ENCODE measurements at regions not wholly inside any gene's neighbourhood (a gene's known extent, or its start where the extent isn't known, plus 50 kb on each side); places are given as distances from the start of the nearest gene placed in this dataset.

DNA sequence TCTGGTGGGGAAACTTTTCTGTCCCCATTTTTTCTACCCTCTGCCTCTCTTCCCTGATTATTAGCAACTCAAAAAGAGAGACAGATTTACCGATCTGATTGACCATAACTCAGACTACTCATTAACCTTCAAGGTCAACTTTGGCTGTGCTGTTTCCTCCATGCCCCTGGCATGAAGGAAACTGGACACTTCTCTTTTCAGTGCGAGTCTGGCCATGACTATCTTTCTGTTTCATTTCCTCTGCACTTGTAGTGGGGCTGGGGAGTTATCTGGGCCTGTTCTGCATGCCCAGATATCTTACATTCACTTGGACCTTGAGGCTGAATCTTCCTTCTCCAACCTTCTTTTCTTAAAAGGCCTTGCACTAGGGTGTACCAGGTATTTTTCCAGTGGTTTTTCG is 76.9 kb upstream of the SLCO2A1 start:
- WGBS, 2 donors = 63 to 68% methylated on average over 3 of the region's 3 CpGs
- Histone ChIP-seq H3K4me3 (no peak overlapping the region), H3K9me3 (ENCODE audit: control insufficient read depth in 4 of 4, insufficient read depth in 3 of 4, low read length in 3 of 4) (peaks cover 0 to 6% (median 1%) of the 10 kb centered on the region in 4 donors), H3K27ac (ENCODE audit: low read depth in 1 of 2, low read length in 1 of 2) (no peak overlapping the region), H3K36me3 (ENCODE audit: control insufficient read depth in 4 of 4, insufficient read depth in 4 of 4, low read length in 4 of 4) (no peaks in the 10 kb centered on the region), H3K9ac (ENCODE audit: insufficient read depth in 1 of 2, low read length in 2 of 2) (no peak overlapping the region), H3K27me3 (ENCODE audit: control insufficient read depth in 3 of 3, insufficient read depth in 3 of 3, low read length in 2 of 3) (no peaks in the 10 kb centered on the region), H3K4me1 (ENCODE audit: control insufficient read depth in 5 of 5, insufficient read depth in 5 of 5, low read length in 5 of 5) (no peaks in the 10 kb centered on the region)
- TF ChIP-seq, protein P1, sequence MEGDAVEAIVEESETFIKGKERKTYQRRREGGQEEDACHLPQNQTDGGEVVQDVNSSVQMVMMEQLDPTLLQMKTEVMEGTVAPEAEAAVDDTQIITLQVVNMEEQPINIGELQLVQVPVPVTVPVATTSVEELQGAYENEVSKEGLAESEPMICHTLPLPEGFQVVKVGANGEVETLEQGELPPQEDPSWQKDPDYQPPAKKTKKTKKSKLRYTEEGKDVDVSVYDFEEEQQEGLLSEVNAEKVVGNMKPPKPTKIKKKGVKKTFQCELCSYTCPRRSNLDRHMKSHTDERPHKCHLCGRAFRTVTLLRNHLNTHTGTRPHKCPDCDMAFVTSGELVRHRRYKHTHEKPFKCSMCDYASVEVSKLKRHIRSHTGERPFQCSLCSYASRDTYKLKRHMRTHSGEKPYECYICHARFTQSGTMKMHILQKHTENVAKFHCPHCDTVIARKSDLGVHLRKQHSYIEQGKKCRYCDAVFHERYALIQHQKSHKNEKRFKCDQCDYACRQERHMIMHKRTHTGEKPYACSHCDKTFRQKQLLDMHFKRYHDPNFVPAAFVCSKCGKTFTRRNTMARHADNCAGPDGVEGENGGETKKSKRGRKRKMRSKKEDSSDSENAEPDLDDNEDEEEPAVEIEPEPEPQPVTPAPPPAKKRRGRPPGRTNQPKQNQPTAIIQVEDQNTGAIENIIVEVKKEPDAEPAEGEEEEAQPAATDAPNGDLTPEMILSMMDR (IDR thresholded peaks at IDR 0.05; ENCODE audit: control extremely low read depth, extremely low read depth) = no peak
- ATAC-seq (ENCODE audit: insufficient read depth, low FRiP score) (no peak), DNase-seq (no peak)

DNA sequence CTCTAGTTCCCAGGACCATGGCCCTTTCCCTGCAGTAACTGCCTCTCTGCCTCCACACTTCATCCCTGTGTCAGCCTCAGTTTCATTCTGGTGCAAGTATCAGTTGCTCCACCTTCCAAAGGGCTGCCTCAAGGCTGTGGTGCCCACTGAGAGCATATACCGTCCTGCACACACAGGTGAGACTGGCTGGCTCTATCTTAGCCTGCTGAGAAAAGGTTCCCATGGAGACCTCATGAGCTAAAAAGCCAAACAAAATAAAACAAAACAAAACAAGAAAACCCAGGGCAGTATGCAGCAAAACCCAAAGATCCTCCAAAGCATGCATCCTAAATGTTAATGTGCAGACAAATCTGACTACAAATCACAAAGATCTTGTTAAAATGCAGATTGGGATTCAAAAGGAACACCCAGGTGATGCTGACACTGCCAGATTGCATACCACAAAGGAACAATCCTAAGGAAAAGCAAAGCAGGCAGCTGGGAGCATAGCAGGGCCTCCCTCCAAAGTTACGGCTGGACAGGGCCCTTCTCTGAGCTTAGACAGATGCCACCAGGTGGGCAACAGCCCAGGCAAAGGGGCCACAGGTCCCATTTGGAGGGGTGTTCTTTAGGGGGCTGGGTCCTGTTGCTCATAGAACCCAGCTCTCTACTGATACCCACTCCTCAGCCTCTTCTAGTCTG is 76.3 kb upstream of the SLCO2A1 start:
- ATAC-seq (ENCODE audit: insufficient read depth, low FRiP score) = no peak
- no peaks in the 10 kb centered on the region for H3K27me3 ChIP-seq (ENCODE audit: control insufficient read depth in 3 of 3, insufficient read depth in 3 of 3, low read length in 2 of 3)
- WGBS, 2 donors = 95 to 96% methylated on average over 2 of the region's 2 CpGs
- H3K27ac ChIP-seq (ENCODE audit: low read depth in 1 of 2, low read length in 1 of 2) = no peak overlapping the region
- H3K4me3 ChIP-seq = no peak overlapping the region
- no peaks in the 10 kb centered on the region for H3K4me1 ChIP-seq (ENCODE audit: control insufficient read depth in 5 of 5, insufficient read depth in 5 of 5, low read length in 5 of 5)
- TF ChIP-seq, protein P1 (IDR thresholded peaks at IDR 0.05; ENCODE audit: control extremely low read depth, extremely low read depth) = no peak
- no peak for DNase-seq
- H3K9ac ChIP-seq (ENCODE audit: insufficient read depth in 1 of 2, low read length in 2 of 2) = no peak overlapping the region
- peaks cover 0 to 9% (median 1%) of the 10 kb centered on the region in 4 donors for H3K9me3 ChIP-seq (ENCODE audit: control insufficient read depth in 4 of 4, insufficient read depth in 3 of 4, low read length in 3 of 4)
- H3K36me3 ChIP-seq (ENCODE audit: control insufficient read depth in 4 of 4, insufficient read depth in 4 of 4, low read length in 4 of 4) = no peaks in the 10 kb centered on the region

DNA sequence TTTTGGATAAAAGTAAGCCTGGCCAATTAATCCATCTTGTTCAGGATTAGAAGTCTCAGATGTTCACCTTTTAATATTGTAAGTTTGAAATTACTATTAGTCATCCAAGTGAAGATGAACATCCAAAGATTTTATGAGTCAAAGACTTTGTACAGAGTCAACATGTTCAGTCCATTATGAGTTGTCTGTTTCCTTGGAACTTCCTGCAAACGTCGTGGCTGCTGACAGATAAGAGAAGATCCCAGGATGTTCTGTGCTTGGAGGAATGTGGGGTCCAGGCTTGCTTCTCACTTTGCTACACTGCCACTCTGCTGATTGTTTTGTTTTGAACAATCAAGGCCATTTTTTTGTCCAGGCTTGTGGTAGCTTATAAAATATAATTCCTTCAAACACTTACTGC is 74.3 kb upstream of the SLCO2A1 start:
- Histone ChIP-seq H3K27me3 (ENCODE audit: control insufficient read depth in 3 of 3, insufficient read depth in 3 of 3, low read length in 2 of 3) (no peaks in the 10 kb centered on the region), H3K4me3 (no peak overlapping the region), H3K9ac (ENCODE audit: insufficient read depth in 1 of 2, low read length in 2 of 2) (no peak overlapping the region), H3K36me3 (ENCODE audit: control insufficient read depth in 4 of 4, insufficient read depth in 4 of 4, low read length in 4 of 4) (no peaks in the 10 kb centered on the region), H3K4me1 (ENCODE audit: control insufficient read depth in 5 of 5, insufficient read depth in 5 of 5, low read length in 5 of 5) (no peaks in the 10 kb centered on the region), H3K27ac (ENCODE audit: low read depth in 1 of 2, low read length in 1 of 2) (no peak overlapping the region), H3K9me3 (ENCODE audit: control insufficient read depth in 4 of 4, insufficient read depth in 3 of 4, low read length in 3 of 4) (peaks cover 0 to 9% (median 1%) of the 10 kb centered on the region in 4 donors)
- ATAC-seq (ENCODE audit: insufficient read depth, low FRiP score) (no peak), DNase-seq (no peak)
- TF ChIP-seq, protein P1 (IDR thresholded peaks at IDR 0.05; ENCODE audit: control extremely low read depth, extremely low read depth) = no peak
- WGBS, 2 donors = 45 to 53% methylated on average over 2 of the region's 2 CpGs

DNA sequence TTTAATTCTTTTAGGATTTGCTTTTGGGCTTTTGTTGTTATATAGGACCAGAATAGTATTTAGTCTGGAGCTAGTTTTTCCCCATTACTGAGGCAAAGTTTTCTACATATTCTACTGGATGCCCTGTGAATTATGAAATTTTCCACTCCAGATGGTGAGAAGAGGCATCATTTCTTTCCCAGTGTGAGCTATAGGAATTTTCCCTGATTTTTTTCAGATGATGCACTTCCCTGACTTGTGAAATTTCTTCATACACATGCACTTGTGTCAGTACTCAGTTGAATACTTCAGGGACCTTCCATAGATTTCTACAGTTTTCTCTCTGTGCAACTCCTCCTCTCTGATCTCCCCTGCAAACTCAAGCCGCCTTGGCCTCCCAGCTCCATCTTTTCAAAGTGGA is 73.7 kb upstream of the SLCO2A1 start:
- no peak overlapping the region for H3K9ac ChIP-seq (ENCODE audit: insufficient read depth in 1 of 2, low read length in 2 of 2)
- H3K9me3 ChIP-seq (ENCODE audit: control insufficient read depth in 4 of 4, insufficient read depth in 3 of 4, low read length in 3 of 4) = peaks cover 0 to 9% (median 1%) of the 10 kb centered on the region in 4 donors
- no peaks in the 10 kb centered on the region for H3K4me1 ChIP-seq (ENCODE audit: control insufficient read depth in 5 of 5, insufficient read depth in 5 of 5, low read length in 5 of 5)
- no peak overlapping the region for H3K4me3 ChIP-seq
- TF ChIP-seq, protein P1 (IDR thresholded peaks at IDR 0.05; ENCODE audit: control extremely low read depth, extremely low read depth) = no peak
- H3K27me3 ChIP-seq (ENCODE audit: control insufficient read depth in 3 of 3, insufficient read depth in 3 of 3, low read length in 2 of 3) = no peaks in the 10 kb centered on the region
- DNase-seq (no peak), ATAC-seq (ENCODE audit: insufficient read depth, low FRiP score) (no peak)
- WGBS, 2 donors = 87 to 98% methylated on average over 1 of the region's 1 CpG
- no peaks in the 10 kb centered on the region for H3K36me3 ChIP-seq (ENCODE audit: control insufficient read depth in 4 of 4, insufficient read depth in 4 of 4, low read length in 4 of 4)
- H3K27ac ChIP-seq (ENCODE audit: low read depth in 1 of 2, low read length in 1 of 2) = no peak overlapping the region

Measured in lung (tissue), 11 donors.